DOHH2 (cell line): ENCODE measurements at regions not wholly inside any gene's neighbourhood (a gene's known extent, or its start where the extent isn't known, plus 50 kb on each side); places are given as distances from the start of the nearest gene placed in this dataset.

ENCODE experiments used
- H3F3A ChIP-seq: fragments of 200-600 bp; sonication (generic), shearing (Covaris generic); 2 replicates; pipeline ENCODE4 v1.6.0; 2016; ENCODE audit warnings: antibody characterized with exemption, mild to moderate bottlenecking; ENCODE audit not compliant: control insufficient read depth, insufficient read depth
- H3K27ac ChIP-seq: fragments of 200-600 bp; sonication (generic); 2 replicates; pipeline ENCODE4 v1.5.1; 2014; ENCODE audit warnings: low read depth, mild to moderate bottlenecking, low read length, moderate library complexity
- H3K27me3 ChIP-seq: fragments of 200-600 bp; sonication (generic); 2 replicates; pipeline ENCODE4 v1.6.1; 2014; ENCODE audit warnings: mild to moderate bottlenecking, low read length, mixed read lengths; ENCODE audit not compliant: control insufficient read depth
- H3K36me3 ChIP-seq: fragments of 200-600 bp; sonication (generic); 2 replicates; pipeline ENCODE4 v1.6.1; 2014; ENCODE audit warnings: mild to moderate bottlenecking, low read length, moderate library complexity, mixed read lengths; ENCODE audit not compliant: control insufficient read depth
- H3K4me1 ChIP-seq: fragments of 200-600 bp; sonication (generic); 2 replicates; pipeline ENCODE4 v1.6.1; 2014; ENCODE audit warnings: mild to moderate bottlenecking, low read length, mixed read lengths; ENCODE audit not compliant: control insufficient read depth
- H3K4me2 ChIP-seq: fragments of 200-600 bp; sonication (generic); 2 replicates; pipeline ENCODE4 v1.6.0; 2014; ENCODE audit warnings: mild to moderate bottlenecking, low read length, moderate library complexity
- H3K4me3 ChIP-seq: fragments of 200-600 bp; sonication (generic); 2 replicates; pipeline ENCODE4 v1.5.1; 2014; ENCODE audit warnings: mild to moderate bottlenecking, low read length, mixed read lengths
- H3K79me2 ChIP-seq: fragments of 200-600 bp; sonication (generic); 2 replicates; pipeline ENCODE4 v1.6.1; 2014; ENCODE audit warnings: mild to moderate bottlenecking, low read length, mixed read lengths; ENCODE audit not compliant: control insufficient read depth
- H3K9me2 ChIP-seq: fragments of 200-600 bp; sonication (generic); replicated peaks from 2 replicates; pipeline ENCODE4 v1.6.1; 2014; ENCODE audit warnings: mild to moderate bottlenecking, low read length, mixed read lengths; ENCODE audit not compliant: control insufficient read depth
- H3K9me3 ChIP-seq: fragments of 200-600 bp; sonication (generic); 2 replicates; pipeline ENCODE4 v1.6.1; 2014; ENCODE audit warnings: antibody characterized with exemption, low read length, mixed read lengths; ENCODE audit not compliant: control insufficient read depth, insufficient read depth
- H4K20me1 ChIP-seq: fragments of 200-600 bp; sonication (generic); 2 replicates; pipeline ENCODE4 v1.6.0; 2014; ENCODE audit warnings: low read depth, mild to moderate bottlenecking, antibody characterized with exemption, low read length, moderate library complexity; ENCODE audit not compliant: control insufficient read depth, insufficient read depth
- CTCF ChIP-seq: fragments of 200-600 bp; sonication (generic); IDR thresholded peaks from one replicate; pipeline ENCODE4 v1.5.1; 2014; ENCODE audit warnings: antibody characterized with exemption, mild to moderate bottlenecking, low read depth, low read length; ENCODE audit not compliant: poor library complexity, severe bottlenecking
- EZH2phosphoT487 ChIP-seq: fragments of 200-600 bp; sonication (generic); IDR thresholded peaks from 2 replicates; pipeline ENCODE4 v1.6.1; 2017; ENCODE audit warnings: borderline replicate concordance, mild to moderate bottlenecking, antibody characterized with exemption, low read length, moderate library complexity, mixed read lengths

- no peak overlapping the region for H3K4me3 ChIP-seq
- H3K4me1 ChIP-seq: no peaks in the 10 kb centered on the region
- no peak overlapping the region for H3K4me2 ChIP-seq
- no peak for TF ChIP-seq EZH2phosphoT487
- no peak for TF ChIP-seq CTCF
- no peaks in the 10 kb centered on the region for H3K9me2 ChIP-seq
- no peaks in the 10 kb centered on the region for H3K79me2 ChIP-seq
- H4K20me1 ChIP-seq: no peaks in the 10 kb centered on the region
- H3K36me3 ChIP-seq: no peaks in the 10 kb centered on the region
- H3K27ac ChIP-seq: no peak overlapping the region
- H3K9me3 ChIP-seq: no peaks in the 10 kb centered on the region
- no peaks in the 10 kb centered on the region for H3F3A ChIP-seq
- no peaks in the 10 kb centered on the region for H3K27me3 ChIP-seq
Observed at GRCh38 chr19:30878495-30878894, 470.7 kb downstream of the TSHZ3 start.

- H3K4me1 ChIP-seq: no peaks in the 10 kb centered on the region
- no peaks in the 10 kb centered on the region for H3K9me2 ChIP-seq
- no peak for TF ChIP-seq CTCF
- no peak for TF ChIP-seq EZH2phosphoT487
- H3K9me3 ChIP-seq: no peaks in the 10 kb centered on the region
- no peak overlapping the region for H3K27ac ChIP-seq
- no peak overlapping the region for H3K4me2 ChIP-seq
- H3K27me3 ChIP-seq: no peaks in the 10 kb centered on the region
- H3K4me3 ChIP-seq: no peak overlapping the region
- no peaks in the 10 kb centered on the region for H3K36me3 ChIP-seq
- H4K20me1 ChIP-seq: no peaks in the 10 kb centered on the region
- H3F3A ChIP-seq: no peaks in the 10 kb centered on the region
- H3K79me2 ChIP-seq: no peaks in the 10 kb centered on the region
Observed at GRCh38 chr19:30877661-30878113, 471.5 kb downstream of the TSHZ3 start.

GRCh38 chr19:30873691-30874090 lies 475.5 kb downstream of the TSHZ3 start:
- no peaks in the 10 kb centered on the region for H3K79me2 ChIP-seq
- H3K4me2 ChIP-seq: no peak overlapping the region
- H3K4me1 ChIP-seq: no peaks in the 10 kb centered on the region
- TF ChIP-seq CTCF (no peak), EZH2phosphoT487 (no peak)
- no peaks in the 10 kb centered on the region for H4K20me1 ChIP-seq
- no peak overlapping the region for H3K4me3 ChIP-seq
- H3K36me3 ChIP-seq: no peaks in the 10 kb centered on the region
- no peaks in the 10 kb centered on the region for H3K9me3 ChIP-seq
- no peak overlapping the region for H3K27ac ChIP-seq
- H3F3A ChIP-seq: no peaks in the 10 kb centered on the region
- no peaks in the 10 kb centered on the region for H3K9me2 ChIP-seq
- no peaks in the 10 kb centered on the region for H3K27me3 ChIP-seq

- Histone ChIP-seq H3K4me2 (no peak overlapping the region), H3K36me3 (no peaks in the 10 kb centered on the region), H3K9me3 (no peaks in the 10 kb centered on the region), H3K4me1 (no peaks in the 10 kb centered on the region), H3K79me2 (no peaks in the 10 kb centered on the region), H4K20me1 (no peaks in the 10 kb centered on the region), H3K9me2 (no peaks in the 10 kb centered on the region), H3F3A (no peaks in the 10 kb centered on the region), H3K27ac (no peak overlapping the region), H3K27me3 (no peaks in the 10 kb centered on the region), H3K4me3 (no peak overlapping the region)
- TF ChIP-seq CTCF (no peak), EZH2phosphoT487 (no peak)
Observed at GRCh38 chr19:30873003-30873402, 476.2 kb downstream of the TSHZ3 start.
